HepG2 (cell line): ENCODE measurements at regions not wholly inside any gene's neighbourhood (a gene's known extent, or its start where the extent isn't known, plus 50 kb on each side); places are given as distances from the start of the nearest gene placed in this dataset.

Experiments used
- ATAC-seq: fragments of 200-7000 bp; cut with Tn5 transposase; 3 replicates; pipeline ENCODE4 v1.9.1; 2020; ENCODE audit warnings: mild to moderate bottlenecking, moderate library complexity
- BruUV-seq: library from RNA; stranded (reverse); fragments of 400-500 nt; replicated peaks from 2 replicates; lab custom pipeline; 2021; lab: Mats Ljungman, UMichigan
- CTCF ChIA-PET: fragments of 300-600 bp; formaldehyde crosslinking; extraction: SDS; loops from one replicate; lab custom pipeline; 2021; ENCODE audit warnings: low total read pairs, inconsistent platforms, low intra/inter-chr PET ratio; lab: Yijun Ruan, JAX
- POLR2A ChIA-PET: fragments of 350-600 bp; sonication (Branson Sonifier 250); formaldehyde crosslinking; loops from one replicate; lab custom pipeline; 2020; ENCODE audit warnings: antibody characterized with exemption, inconsistent platforms; lab: Yijun Ruan, JAX
- DNase-seq: peaks from one replicate; pipeline ENCODE4 v3.0.0-alpha.2; 2015; ENCODE audit warnings: low spot score
- FAIRE-seq: peaks from 3 replicates; lab custom pipeline; 2011; peaks lifted over from hg19 to GRCh38; lab: Jason Lieb, UNC
- H2AFZ ChIP-seq: one replicate; pipeline ENCODE4 v1.6.1; 2011; ENCODE audit warnings: low read length, inconsistent platforms
- H3K27ac ChIP-seq: fragments of 300-600 bp; 3 replicates; pipeline ENCODE4 v1.8.0; 2011; ENCODE audit warnings: mixed run types, mild to moderate bottlenecking, mixed read lengths, low read length, inconsistent platforms; ENCODE audit not compliant: insufficient read depth; ENCODE audit errors: extremely low read length
- H3K27me3 ChIP-seq, 2 experiments: fragments of 200-600 bp in 1 of 2; 2 replicates in 1 of 2; 3 replicates in 1 of 2; pipeline versions ENCODE4 v1.6.0 to v1.8.0; 2011; ENCODE audit warnings: low read length in 2 of 2, mild to moderate bottlenecking in 2 of 2, moderate library complexity in 2 of 2, inconsistent platforms in 1 of 2; ENCODE audit not compliant: insufficient read depth in 2 of 2, control insufficient read depth in 1 of 2
- H3K36me3 ChIP-seq, 2 experiments: fragments of 200-600 bp in 1 of 2; replicated peaks in 1 of 2; 2 replicates in 1 of 2; 3 replicates in 1 of 2; pipeline versions ENCODE4 v1.5.1 to v1.8.0; 2011; ENCODE audit warnings: low read length in 2 of 2, inconsistent platforms in 1 of 2; ENCODE audit not compliant: insufficient read depth in 2 of 2, control insufficient read depth in 1 of 2
- H3K4me1 ChIP-seq: 2 replicates; pipeline ENCODE4 v1.5.1; 2012; ENCODE audit warnings: low read length, inconsistent platforms; ENCODE audit not compliant: insufficient read depth
- H3K4me2 ChIP-seq: 2 replicates; pipeline ENCODE4 v1.6.0; 2011; ENCODE audit warnings: low read depth, low read length, inconsistent platforms
- H3K4me3 ChIP-seq, 3 experiments: fragments of 200-600 bp in 1 of 3; sonication (generic), shearing (Covaris generic) in 1 of 3; replicated peaks in 1 of 3; 2 replicates each; pipeline ENCODE4 v1.5.1; 2011 to 2016; ENCODE audit warnings: low read length in 3 of 3, inconsistent platforms in 2 of 3, low read depth in 2 of 3, mild to moderate bottlenecking in 2 of 3, control low read depth in 1 of 3, mixed read lengths in 1 of 3; ENCODE audit not compliant: insufficient read depth in 1 of 3
- H3K79me2 ChIP-seq: one replicate; pipeline ENCODE4 v1.6.1; 2011; ENCODE audit warnings: low read length, inconsistent platforms; ENCODE audit not compliant: insufficient read depth
- H3K9ac ChIP-seq: 2 replicates; pipeline ENCODE4 v1.6.0; 2011; ENCODE audit warnings: mild to moderate bottlenecking, low read depth, low read length, inconsistent platforms; ENCODE audit not compliant: insufficient read depth
- H3K9me3 ChIP-seq: 2 replicates; pipeline ENCODE4 v1.5.1; 2012; ENCODE audit warnings: mild to moderate bottlenecking, low read length
- H4K20me1 ChIP-seq: 2 replicates; pipeline ENCODE4 v1.6.0; 2011; ENCODE audit warnings: inconsistent platforms, mild to moderate bottlenecking, low read length, moderate library complexity; ENCODE audit not compliant: insufficient read depth
- ARID2 ChIP-seq: sonication (generic); formaldehyde crosslinking; IDR thresholded peaks from 2 replicates; pipeline ENCODE4 v1.8.1; 2022; ENCODE audit warnings: mild to moderate bottlenecking, missing genetic modification reagents, borderline replicate concordance
- NFKBIZ ChIP-seq: IDR thresholded peaks from 2 replicates; pipeline ENCODE4 v1.6.1; 2018; ENCODE audit warnings: missing genetic modification reagents, missing compliant biosample characterization
- PLRG1 ChIP-seq: fragments of 450-650 bp; conservative IDR thresholded peaks from 2 replicates; pipeline ENCODE4 v1.6.1; 2016
- TARDBP ChIP-seq: sonication (generic); formaldehyde crosslinking; IDR thresholded peaks from 2 replicates; pipeline ENCODE4 v1.8.0; 2022; ENCODE audit warnings: mild to moderate bottlenecking, missing genetic modification reagents
- TEAD3 ChIP-seq: optimal IDR thresholded peaks from 2 replicates; pipeline ENCODE3; 2016; ENCODE audit warnings: borderline replicate concordance
- ZMYM4 ChIP-seq: sonication (generic); formaldehyde crosslinking; IDR thresholded peaks from 2 replicates; pipeline ENCODE4 v1.8.1; 2023; ENCODE audit warnings: mild to moderate bottlenecking, missing genetic modification reagents
- WGBS: methylation state at CpG from one replicate; pipeline ENCODE4 v1.1.6; 2017; ENCODE audit warnings: low lambda C conversion rate; 5-methylcytosine and 5-hydroxymethylcytosine counted together
- in situ Hi-C: cut with HindIII; loops from 2 replicates; pipeline ENCODE4 v1.10.0; 2017; ENCODE audit warnings: low pct_unique_long_range_greater_than_20kb; ENCODE audit not compliant: extremely low pct_ligation_motif_present
- intact Hi-C: fragments of 100-400 bp; cut with micrococcal nuclease; formaldehyde crosslinking; loops from one replicate; pipeline ENCODE4 v1.10.0; 2022; ENCODE audit not compliant: unreplicated experiment
- TF ChIP-seq, protein P1 (sequence below): sonication (generic); formaldehyde crosslinking; IDR thresholded peaks from 2 replicates; pipeline ENCODE4; 2020; ENCODE audit warnings: missing genetic modification reagents, mild to moderate bottlenecking, borderline replicate concordance
- TF ChIP-seq, protein P2 (sequence below): IDR thresholded peaks from 2 replicates; pipeline ENCODE4 v1.6.1; 2016; ENCODE audit warnings: missing genetic modification reagents, missing compliant biosample characterization
- TF ChIP-seq, protein P3 (sequence below): sonication (generic); formaldehyde crosslinking; IDR thresholded peaks from 2 replicates; pipeline ENCODE4 v1.4.0; 2020; ENCODE audit warnings: mild to moderate bottlenecking, missing genetic modification reagents
- TF ChIP-seq, protein P4 (sequence below): sonication (generic); formaldehyde crosslinking; IDR thresholded peaks from 2 replicates; pipeline ENCODE4 v1.4.0; 2020; ENCODE audit warnings: missing genetic modification reagents

DNA sequence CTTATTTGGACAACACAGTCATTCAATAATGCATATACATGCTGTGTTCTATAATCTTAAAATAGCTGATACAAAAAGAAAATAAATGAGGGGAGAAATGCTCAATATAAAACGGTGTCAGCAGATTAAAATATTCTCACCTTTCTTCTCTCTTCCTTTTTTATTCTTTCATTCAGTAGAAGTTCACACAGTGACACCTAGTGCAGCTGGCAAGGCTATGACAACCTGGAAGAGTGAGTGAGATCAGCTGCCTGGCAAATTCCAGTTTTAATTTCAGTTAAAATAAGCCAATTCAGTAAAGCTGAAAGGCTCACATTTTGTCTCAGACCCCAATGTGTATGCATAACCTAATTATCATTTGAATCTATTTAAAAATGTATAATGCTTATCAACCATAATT, 150.3 kb downstream of the RASEF start:
- CTCF ChIA-PET = no interaction called here
- intact Hi-C loops (no loop called here), in situ Hi-C loops (no loop called here)
- H3K9ac ChIP-seq = no peak overlapping the region
- WGBS = 0% methylated on average over 1 of the region's 1 CpG
- no peak overlapping the region for H3K4me3 ChIP-seq
- ATAC-seq = no peak
- no peak overlapping the region for H3K27ac ChIP-seq
- DNase-seq = no peak
- H4K20me1 ChIP-seq = no peaks in the 10 kb centered on the region
- POLR2A ChIA-PET = no interaction called here
- H3K36me3 ChIP-seq = no peaks in the 10 kb centered on the region
- no TSS peak for BruUV-seq
- no peaks in the 10 kb centered on the region for H3K27me3 ChIP-seq
- peaks cover 28% of the 10 kb centered on the region for H3K9me3 ChIP-seq
- H3K79me2 ChIP-seq = no peaks in the 10 kb centered on the region
- no peaks in the 10 kb centered on the region for H3K4me1 ChIP-seq
- no peak overlapping the region for H2AFZ ChIP-seq
- no peak for FAIRE-seq
- no peak overlapping the region for H3K4me2 ChIP-seq
- TF ChIP-seq TEAD3 = no peak
- no peak for TF ChIP-seq TARDBP
- TF ChIP-seq, protein P1, sequence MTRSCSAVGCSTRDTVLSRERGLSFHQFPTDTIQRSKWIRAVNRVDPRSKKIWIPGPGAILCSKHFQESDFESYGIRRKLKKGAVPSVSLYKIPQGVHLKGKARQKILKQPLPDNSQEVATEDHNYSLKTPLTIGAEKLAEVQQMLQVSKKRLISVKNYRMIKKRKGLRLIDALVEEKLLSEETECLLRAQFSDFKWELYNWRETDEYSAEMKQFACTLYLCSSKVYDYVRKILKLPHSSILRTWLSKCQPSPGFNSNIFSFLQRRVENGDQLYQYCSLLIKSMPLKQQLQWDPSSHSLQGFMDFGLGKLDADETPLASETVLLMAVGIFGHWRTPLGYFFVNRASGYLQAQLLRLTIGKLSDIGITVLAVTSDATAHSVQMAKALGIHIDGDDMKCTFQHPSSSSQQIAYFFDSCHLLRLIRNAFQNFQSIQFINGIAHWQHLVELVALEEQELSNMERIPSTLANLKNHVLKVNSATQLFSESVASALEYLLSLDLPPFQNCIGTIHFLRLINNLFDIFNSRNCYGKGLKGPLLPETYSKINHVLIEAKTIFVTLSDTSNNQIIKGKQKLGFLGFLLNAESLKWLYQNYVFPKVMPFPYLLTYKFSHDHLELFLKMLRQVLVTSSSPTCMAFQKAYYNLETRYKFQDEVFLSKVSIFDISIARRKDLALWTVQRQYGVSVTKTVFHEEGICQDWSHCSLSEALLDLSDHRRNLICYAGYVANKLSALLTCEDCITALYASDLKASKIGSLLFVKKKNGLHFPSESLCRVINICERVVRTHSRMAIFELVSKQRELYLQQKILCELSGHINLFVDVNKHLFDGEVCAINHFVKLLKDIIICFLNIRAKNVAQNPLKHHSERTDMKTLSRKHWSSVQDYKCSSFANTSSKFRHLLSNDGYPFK (CRISPR knock-in tag) = no peak
- TF ChIP-seq ARID2 (CRISPR knock-in tag) = no peak
- TF ChIP-seq, protein P2, sequence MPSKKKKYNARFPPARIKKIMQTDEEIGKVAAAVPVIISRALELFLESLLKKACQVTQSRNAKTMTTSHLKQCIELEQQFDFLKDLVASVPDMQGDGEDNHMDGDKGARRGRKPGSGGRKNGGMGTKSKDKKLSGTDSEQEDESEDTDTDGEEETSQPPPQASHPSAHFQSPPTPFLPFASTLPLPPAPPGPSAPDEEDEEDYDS (CRISPR knock-in tag) = no peak
- no peak for TF ChIP-seq NFKBIZ
- no peak for TF ChIP-seq ZMYM4 (CRISPR knock-in tag)
- TF ChIP-seq, protein P3, sequence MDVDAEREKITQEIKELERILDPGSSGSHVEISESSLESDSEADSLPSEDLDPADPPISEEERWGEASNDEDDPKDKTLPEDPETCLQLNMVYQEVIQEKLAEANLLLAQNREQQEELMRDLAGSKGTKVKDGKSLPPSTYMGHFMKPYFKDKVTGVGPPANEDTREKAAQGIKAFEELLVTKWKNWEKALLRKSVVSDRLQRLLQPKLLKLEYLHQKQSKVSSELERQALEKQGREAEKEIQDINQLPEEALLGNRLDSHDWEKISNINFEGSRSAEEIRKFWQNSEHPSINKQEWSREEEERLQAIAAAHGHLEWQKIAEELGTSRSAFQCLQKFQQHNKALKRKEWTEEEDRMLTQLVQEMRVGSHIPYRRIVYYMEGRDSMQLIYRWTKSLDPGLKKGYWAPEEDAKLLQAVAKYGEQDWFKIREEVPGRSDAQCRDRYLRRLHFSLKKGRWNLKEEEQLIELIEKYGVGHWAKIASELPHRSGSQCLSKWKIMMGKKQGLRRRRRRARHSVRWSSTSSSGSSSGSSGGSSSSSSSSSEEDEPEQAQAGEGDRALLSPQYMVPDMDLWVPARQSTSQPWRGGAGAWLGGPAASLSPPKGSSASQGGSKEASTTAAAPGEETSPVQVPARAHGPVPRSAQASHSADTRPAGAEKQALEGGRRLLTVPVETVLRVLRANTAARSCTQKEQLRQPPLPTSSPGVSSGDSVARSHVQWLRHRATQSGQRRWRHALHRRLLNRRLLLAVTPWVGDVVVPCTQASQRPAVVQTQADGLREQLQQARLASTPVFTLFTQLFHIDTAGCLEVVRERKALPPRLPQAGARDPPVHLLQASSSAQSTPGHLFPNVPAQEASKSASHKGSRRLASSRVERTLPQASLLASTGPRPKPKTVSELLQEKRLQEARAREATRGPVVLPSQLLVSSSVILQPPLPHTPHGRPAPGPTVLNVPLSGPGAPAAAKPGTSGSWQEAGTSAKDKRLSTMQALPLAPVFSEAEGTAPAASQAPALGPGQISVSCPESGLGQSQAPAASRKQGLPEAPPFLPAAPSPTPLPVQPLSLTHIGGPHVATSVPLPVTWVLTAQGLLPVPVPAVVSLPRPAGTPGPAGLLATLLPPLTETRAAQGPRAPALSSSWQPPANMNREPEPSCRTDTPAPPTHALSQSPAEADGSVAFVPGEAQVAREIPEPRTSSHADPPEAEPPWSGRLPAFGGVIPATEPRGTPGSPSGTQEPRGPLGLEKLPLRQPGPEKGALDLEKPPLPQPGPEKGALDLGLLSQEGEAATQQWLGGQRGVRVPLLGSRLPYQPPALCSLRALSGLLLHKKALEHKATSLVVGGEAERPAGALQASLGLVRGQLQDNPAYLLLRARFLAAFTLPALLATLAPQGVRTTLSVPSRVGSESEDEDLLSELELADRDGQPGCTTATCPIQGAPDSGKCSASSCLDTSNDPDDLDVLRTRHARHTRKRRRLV (CRISPR knock-in tag) = no peak
- TF ChIP-seq PLRG1 = no peak
- TF ChIP-seq, protein P4, sequence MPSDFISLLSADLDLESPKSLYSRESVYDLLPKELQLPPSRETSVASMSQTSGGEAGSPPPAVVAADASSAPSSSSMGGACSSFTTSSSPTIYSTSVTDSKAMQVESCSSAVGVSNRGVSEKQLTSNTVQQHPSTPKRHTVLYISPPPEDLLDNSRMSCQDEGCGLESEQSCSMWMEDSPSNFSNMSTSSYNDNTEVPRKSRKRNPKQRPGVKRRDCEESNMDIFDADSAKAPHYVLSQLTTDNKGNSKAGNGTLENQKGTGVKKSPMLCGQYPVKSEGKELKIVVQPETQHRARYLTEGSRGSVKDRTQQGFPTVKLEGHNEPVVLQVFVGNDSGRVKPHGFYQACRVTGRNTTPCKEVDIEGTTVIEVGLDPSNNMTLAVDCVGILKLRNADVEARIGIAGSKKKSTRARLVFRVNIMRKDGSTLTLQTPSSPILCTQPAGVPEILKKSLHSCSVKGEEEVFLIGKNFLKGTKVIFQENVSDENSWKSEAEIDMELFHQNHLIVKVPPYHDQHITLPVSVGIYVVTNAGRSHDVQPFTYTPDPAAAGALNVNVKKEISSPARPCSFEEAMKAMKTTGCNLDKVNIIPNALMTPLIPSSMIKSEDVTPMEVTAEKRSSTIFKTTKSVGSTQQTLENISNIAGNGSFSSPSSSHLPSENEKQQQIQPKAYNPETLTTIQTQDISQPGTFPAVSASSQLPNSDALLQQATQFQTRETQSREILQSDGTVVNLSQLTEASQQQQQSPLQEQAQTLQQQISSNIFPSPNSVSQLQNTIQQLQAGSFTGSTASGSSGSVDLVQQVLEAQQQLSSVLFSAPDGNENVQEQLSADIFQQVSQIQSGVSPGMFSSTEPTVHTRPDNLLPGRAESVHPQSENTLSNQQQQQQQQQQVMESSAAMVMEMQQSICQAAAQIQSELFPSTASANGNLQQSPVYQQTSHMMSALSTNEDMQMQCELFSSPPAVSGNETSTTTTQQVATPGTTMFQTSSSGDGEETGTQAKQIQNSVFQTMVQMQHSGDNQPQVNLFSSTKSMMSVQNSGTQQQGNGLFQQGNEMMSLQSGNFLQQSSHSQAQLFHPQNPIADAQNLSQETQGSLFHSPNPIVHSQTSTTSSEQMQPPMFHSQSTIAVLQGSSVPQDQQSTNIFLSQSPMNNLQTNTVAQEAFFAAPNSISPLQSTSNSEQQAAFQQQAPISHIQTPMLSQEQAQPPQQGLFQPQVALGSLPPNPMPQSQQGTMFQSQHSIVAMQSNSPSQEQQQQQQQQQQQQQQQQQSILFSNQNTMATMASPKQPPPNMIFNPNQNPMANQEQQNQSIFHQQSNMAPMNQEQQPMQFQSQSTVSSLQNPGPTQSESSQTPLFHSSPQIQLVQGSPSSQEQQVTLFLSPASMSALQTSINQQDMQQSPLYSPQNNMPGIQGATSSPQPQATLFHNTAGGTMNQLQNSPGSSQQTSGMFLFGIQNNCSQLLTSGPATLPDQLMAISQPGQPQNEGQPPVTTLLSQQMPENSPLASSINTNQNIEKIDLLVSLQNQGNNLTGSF (CRISPR knock-in tag) = no peak
